Muscle of back (tissue), 3 donors: ENCODE measurements at regions not wholly inside any gene's neighbourhood (a gene's known extent, or its start where the extent isn't known, plus 50 kb on each side); places are given as distances from the start of the nearest gene placed in this dataset.
"Not testable (repeated sequence)": the region's sequence is repeated elsewhere in the genome, so short reads cannot be mapped to it uniquely, and the experiment has no call there.

Experiments
- DNase-seq, 3 donors: peaks; one replicate each; pipeline versions ENCODE4 v3.0.0 to v3.0.0-alpha.2; 2013

DNA sequence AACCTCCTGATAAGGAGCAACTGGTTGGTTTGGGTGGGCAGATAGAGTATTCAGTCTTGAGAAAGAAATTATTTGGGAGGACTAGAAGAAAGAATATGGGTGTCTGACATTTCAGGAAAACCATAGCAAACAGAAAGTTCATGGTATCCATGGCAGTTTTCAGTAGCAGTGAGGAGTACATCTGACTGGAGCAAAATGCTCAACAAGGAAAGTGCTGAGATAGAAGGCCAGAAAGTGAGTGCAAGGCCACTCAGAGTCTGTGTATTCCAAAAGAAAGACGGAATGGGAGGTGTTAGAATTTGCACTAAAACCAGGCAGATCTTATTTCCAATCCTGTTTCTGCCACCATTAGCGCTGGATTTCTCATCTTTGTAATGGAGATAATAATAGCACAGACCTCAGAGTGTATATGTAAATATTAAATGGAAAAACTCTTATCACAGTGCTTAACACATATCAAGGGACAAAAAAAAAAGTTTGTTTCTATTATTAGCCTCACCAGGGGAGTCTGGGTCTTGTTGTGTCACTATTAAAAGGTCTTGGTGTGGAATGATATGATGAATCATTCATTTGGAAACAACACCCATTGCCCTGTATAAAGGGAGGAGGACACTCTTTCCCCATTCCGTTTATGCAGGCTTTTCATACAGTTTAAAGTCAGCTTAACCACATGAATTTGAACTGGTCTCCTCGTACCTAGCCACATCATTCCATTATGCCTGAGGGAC is 349.8 kb downstream of the IPO8 start:
- DNase-seq = no peak

DNA sequence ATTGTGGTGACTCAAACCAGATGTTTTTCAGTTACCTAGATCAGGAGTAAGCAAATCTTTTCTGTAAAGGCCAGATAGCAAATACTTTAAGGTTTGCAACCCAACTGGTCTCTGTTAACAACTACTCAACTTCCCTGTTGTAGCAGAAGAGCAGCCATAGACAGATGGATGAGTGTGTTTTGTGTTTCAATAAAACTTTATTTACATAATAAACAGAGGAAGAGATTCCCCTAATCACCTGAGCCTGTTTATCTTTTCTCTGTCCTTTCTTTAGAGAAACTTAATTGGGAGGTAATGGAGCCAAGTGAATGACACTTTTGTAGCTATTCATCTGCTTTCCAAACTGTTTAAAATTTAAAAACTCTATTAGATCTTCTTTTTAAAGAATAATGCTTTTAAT is 365.1 kb downstream of the IPO8 start:
- DNase-seq = no peak

DNA sequence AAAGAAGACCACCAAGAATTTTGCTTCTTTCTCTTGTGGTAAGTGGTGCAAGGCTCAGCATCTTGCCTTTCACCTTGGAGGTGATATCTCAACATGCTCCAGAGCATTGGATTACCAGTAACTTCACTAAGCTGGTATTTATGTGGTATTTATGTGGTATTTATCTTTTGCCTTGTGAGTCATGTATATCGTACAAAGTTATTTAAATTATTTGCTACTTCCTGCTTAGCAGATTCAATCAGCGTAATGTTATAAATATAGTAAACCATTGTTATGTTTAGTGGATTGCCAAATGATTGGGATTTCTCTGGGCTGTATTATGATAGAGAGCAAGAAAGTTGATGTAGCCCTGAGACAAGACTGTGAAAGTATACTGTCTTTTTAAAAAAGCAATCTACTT is 366.4 kb downstream of the IPO8 start:
- DNase-seq = no peak

DNA sequence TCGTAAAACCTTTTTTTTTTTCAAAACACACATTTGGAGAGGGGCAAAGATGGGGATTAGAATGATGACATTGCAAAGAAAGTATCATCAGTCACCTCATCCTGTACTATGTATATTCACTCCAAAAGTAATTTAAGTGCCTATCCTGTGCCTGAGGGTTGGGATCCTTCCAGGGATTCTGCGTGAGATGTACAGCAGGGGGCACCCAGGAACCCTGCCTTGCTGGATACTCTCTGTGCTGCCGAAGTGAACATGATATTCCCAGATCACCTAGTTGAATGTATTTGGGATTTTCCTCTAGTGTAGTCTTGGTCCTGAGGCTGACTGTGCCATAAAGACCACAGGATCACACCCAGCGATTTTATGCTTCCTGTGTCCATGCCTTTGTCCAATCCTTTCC is 372.7 kb downstream of the IPO8 start:
- DNase-seq = no peak

DNA sequence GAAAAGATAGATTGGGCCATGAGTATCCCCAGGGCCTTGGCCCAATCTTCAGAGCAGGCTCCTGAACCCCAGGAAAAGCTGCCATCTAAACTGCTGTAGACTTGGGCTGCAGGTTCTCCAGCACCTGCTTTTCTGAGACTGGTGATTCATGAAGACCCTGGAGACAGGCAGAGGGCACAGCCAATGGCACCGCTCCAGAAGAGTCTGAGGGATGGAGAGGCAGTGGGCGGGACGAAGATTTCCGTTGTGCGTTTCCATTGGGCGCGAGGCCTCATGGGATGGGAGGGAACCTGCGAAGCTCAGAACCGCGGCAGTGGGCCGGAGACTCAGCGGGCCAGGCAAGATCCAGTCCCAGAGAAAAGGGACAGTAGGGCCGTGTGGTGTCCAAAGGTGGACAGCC is 375.1 kb downstream of the IPO8 start:
- no peak for DNase-seq

DNA sequence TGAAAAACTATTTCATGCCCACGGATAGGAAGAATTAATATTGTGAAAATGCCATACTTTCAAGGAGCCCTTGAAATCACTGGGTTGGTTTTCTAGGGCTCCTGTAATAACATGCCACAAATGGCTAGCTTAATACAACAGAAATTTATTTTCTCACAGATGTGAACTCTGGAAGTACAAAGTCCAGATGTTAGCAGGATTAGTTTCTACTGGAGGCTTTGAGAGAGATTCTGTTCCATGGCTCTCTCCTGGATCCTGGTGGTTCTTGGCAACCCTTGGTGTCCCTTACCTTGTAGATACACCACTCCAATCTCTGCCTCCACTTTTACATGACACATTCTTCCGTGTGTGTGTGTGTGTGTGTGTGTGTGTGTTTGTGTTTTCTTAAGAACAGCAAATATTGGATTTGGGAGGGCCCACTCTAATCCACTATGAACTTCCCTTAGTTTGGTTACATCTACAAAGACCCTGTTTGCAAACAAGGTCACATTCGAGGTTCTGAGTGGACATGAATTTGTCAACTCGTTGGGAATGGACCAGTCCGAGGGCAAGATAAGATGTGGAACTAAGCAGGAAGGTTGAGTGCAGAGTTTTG is 381.1 kb downstream of the IPO8 start:
- no peak for DNase-seq

DNA sequence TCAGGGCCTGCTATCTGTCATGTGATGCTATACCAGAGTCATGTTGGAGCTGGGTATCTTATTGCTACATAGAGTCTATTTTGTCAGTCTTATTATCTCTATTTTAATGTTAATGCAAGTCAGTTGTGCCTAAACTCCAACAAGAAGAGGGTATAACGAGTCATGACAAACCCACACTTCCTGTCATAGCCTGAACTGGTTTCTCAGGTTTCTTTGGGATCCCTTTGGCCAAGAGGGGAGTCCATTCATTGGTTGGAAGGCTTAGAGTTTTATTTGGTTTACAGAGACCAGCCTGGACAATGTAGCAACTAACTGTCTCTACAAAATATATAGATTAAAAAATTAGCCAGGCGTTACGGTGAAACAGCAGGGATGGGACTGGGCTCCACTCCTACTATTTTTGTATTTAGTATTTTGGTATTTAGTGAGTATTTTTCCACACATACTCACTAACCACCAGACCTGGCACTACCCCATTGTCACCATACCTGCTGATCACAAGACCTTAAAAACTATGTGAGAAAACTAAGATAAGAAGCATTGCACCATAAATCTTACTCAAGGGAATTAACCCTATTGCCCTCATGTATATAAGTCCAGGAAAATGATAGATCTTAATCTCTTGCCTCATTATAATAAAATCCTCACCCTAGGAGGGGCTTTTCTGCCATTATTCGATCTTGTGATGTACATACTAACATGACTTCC is 387.5 kb downstream of the IPO8 start:
- DNase-seq = no peak

DNA sequence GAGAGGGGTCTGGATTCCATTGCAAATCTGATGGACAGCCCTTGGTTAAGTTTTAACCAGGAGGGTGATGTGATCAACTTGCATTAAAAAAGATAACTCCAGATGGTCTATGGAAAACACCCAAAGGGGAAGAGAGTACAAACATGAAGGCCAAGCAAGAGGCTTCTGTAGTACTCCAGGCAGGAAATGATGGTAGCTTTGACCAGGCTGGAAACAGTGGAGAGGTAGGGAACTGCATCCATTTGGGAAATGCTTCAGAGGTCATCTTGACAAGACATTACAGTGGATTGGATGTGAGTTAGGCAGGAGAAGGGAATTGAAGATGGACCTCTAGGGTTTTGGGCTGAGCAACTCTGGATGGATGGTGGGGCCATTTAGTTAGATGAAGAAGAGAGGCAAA is 391.1 kb downstream of the IPO8 start:
- DNase-seq = no peak

DNA sequence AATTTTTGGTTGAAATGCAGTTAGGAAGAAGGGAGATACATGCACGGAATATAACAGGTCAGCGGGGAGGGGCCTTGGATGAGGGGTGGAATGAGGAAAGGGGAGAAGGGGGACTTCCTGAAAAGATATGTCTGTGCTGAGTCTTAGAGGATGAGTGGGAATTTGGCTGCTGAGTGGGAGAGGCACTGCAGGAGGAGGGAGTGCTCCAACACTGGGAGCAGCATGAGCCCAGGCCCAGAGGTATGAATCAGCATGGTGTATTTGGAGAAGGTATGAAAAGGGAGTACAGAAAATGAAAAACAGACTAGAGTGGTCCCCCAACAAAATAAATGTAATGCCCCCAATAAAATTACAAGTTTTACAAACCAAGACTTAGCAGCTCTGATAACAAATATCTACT is 394.4 kb downstream of the IPO8 start:
- DNase-seq = no peak

DNA sequence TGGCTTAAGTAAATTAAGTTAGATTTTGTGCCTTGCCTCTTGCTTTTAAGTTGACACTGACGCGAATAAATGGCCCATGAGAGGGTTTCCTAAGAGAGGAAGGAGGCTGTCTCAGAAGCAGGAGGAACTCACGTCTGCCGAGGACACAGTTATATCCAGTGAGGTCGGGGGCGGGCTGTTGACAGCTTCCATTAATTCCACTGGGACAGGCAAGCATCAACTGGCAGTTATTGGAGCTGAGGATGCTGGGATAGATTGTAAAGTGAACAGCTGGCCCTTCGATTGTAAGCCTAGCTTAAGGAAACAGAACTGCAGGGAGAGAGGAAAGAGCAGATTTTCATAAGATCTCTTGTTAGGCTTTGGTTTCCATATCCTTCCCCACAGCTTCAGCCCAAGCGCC is 399.2 kb downstream of the IPO8 start:
- peak in 2 of 3 donors; percentile 2 to 24 for DNase-seq

DNA sequence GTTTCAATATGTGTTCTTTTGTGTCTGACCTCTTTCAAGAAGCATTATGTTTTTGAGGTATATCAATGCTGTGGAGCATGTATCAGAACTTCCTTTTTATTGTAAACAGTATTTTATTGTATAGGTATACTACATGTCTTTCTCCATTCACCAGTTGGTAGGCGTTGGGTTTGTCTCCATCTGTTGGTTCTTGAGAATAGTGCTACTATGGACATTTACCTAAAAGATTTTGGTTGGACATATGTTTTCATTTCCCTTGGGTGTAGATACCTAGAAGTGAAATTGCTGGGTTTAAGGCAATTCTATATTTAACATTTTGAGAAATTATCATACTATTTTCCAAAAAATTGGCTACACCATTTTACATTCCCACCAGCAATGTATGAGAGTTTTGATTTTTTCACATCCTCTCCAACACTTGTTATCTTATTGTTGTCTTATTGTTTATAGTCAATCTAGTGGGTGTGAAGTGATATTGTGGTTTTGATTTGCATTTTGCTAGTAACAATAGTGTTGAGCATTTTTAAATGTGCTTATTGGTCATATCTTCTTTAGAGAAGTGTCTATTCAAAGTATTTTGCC is 409.2 kb downstream of the IPO8 start:
- DNase-seq = peak; percentile 10 to 19 (median 14)

DNA sequence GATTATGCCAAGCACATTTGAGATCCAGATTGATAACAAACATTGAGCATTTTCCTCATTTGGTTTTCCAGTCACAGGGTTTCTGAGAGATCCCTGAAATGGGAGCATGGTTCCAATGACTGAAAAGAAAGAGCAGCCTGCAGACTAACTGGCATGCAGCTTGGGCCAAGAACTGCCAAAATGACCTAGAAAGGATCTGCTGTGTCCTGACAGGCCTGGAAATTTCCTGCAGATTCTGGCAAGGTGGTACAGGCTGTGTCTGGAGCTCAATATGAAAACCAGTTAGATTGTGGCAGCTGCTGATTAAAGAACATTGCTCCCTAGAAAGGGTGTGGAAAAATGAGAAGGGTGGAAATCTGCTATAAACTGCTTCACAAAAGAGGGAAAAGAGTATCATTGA is 417.3 kb downstream of the IPO8 start:
- DNase-seq = no peak

DNA sequence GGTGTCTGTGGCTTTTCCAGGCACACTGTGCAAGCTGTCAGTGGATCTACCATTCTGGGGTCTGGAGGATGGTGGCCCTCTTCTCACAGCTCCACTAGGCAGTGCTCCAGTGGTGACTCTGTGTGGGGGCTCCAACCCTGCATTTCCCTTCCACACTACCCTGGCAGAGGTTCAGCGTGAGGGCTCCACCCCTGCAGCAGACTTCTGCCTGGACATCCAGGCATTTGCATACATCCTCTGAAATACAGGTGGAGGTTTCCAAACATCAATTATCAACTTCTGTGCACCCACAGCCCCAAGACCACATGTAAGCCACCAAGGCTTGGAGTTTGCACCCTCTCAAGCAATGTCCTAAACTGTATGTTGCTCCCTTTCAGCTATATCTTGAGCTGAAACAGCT is 423.2 kb downstream of the IPO8 start:
- DNase-seq = not testable (repeated sequence)

DNA sequence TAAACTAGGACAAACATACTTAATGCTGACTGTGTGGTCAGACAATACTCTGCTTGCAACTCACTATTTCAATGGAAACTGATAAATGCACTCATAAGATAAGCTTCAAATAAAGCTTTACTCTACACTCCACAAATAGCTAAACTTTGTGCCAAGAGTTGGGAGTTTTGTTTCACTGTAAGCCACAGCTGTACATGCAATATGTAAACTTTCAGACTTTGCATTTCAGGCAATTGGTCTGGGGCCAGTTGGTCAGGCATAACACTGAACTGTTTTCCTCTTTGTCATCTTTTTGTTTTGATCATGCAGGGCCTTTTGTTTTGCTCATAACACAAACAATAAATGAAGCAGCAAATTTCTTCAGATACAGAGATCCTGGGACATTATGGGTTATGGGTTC is 426.2 kb downstream of the IPO8 start:
- peak in 2 of 3 donors; percentile 9 to 69 for DNase-seq

DNA sequence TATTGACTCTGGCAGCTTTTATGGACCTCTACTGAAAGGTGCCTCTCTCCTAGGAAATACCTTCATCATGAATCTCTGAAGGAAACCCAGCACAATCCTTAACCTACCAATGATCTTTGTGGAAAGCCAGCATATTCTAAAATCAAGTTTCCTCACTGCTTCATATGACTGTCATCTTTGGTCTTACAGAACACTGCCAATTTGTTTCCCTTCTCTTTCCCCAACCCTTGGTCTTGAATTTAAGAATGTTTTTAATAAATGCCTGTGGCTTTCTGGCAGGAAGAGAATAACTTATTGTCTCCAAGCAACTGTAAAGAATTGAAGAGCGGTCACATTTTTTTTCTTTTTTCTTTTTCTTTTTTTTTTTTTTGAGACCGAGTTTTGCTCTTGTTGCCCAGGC is 427.6 kb downstream of the IPO8 start:
- DNase-seq = peak in 2 of 3 donors; percentile 27 to 35

DNA sequence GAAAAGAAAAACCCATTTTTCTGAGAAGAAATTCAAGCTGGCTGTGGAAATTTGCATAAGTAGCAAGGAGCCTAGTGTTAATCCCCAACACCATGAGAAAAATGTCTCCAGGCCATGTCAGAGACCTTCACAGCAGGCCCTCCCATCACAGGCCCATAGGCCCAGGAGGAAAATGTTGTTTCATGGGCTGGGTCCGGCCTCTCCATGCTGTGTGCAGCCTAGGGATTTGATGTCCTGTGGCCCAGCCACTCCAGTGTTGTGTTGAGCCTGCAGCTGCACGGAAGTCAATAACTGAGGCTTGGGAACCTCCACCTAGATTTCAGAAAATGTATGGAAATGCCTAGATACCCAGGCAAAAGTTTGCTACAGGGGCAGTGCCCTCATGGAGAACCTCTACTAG is 432.2 kb downstream of the IPO8 start:
- no peak for DNase-seq

DNA sequence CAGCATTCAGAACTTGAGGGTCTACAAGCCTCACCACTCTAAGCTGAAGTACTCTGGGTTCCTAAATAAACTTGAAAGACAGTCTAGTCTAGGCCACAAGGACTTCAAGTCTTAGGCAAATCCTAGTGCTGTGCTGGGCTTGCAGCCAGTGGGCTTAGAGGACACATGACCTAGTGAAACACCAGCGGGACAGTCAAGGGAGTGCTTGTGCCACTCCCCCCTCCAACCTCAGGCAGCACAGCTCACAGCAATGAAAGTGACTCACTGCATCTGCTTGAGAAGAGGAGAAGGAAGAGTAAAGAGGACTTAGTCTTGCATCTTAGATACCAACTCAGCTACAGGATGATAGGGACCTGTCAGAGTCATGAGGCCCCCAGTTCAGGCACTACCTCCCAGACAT is 438.1 kb downstream of the IPO8 start:
- no peak for DNase-seq

DNA sequence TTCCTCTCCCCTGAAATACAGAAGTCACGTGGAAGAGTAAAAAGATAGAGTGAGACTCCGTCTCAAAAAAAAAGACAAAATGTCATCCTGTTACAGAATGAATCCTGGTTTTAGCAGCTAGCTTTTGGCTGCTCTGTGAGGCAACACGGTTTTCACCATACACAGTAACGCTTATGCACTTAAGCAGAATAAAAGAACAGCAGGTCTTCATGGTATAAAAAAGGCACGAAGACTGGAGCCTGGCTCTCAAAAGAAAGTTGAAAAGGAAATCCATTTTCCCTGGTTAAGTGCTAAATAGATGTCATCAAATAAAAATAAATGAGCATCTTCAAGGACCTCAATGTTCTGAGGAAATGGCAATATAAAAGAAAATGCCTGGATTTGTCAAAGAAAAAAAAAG is 444.1 kb downstream of the IPO8 start:
- no peak for DNase-seq

DNA sequence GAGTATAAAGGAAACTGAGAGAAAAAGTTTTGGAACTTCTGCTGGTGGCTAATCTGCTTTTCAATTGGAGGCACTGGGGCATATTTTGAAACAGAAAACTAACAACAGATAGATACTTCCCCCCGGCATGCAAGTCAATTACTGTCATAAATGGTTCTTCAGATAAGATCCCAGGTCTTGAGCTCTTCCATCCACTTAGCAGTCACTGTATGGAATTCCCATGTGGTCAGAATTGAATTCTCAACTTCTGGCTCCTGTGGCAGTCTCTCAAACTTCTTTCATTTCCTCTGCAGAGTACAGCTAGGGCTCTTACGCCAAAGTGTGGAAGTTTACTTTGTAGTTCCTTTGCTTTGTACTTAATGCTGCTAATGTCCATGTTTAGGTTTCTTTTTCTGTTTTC is 452.2 kb downstream of the IPO8 start:
- no peak for DNase-seq

DNA sequence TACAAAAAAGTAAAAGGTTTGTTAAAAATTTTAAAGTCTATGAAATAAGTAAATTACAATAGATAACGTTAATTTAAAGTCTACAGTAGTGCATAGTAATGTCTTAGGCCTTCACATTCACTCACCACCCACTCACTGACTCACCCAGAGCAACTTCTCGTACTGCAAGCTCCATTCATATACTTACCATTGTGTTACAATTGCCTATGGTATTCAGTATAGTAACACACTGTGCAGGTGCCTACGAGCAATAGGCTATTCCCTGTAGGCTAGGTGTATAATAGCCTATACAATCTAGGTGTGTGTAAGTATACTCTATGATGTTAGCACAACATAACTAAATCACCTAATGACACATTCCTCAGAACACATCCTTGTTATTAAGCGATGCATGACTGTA is 435.3 kb upstream of the TMTC1 start:
- no peak for DNase-seq

DNA sequence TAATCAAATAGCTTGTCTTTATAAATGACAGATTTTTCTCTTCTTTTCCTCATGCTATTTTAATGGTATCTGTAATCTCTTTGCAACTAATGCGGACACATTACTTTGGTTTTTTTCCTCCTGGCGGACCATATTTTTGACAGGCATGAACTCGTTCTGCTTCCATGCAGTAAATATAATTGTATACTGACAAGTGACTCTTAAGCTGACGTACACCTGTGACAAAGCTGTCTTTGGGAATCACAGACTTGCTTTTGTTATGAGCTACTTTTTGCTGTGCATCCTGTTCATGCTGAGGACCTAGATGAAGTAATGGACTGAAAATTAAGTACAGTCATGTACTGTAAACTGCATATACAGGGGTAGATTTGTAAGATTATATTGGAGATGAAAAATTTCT is 434.3 kb upstream of the TMTC1 start:
- DNase-seq = no peak

DNA sequence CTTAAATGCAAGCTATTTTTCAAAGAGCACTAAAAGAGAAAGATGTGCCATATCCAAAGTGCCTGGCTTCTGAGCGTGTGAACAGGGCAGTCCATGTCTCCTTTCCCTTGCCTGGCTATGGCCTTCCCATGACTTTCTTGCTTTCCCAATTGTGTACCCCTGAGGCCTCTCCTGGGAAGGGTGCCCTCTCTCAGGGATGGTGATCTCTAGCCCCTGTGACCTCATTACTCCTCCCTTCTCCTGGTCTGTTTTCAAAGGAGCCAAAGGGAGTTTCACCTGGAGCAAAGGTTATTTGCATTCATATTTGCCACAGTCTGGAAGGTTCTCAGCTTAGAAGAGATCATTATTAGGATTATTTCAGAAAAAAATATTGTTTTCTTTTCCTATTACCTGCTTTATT is 429.4 kb upstream of the TMTC1 start:
- no peak for DNase-seq

DNA sequence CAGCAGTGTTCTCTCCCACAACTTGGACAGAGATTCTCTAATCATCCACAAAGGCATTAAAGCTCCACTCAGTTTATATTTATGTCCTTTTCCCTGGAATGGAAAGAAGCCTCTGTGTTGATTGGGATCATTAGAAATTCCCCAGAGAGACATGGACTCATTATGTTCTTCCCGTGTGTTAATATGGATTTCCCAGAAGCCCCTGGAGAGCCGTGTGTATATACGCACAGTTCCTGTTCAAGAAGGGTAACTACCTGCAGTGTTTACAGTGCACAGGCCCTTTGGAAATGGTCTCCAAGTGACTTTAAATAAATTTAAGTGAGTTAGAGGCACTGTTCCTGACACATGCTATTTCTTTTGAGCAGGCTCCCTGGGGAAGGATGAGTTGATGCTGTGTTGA is 428.0 kb upstream of the TMTC1 start:
- no peak for DNase-seq
